Stimulated activated CD8-positive, alpha-beta memory T cell treated with anti-CD3 and anti-CD28 coated beads, Interleukin-12 subunit alpha, Interleukin-12 subunit beta, amount 100 ng/mL, for 24 hours (primary cell): ENCODE measurements at regions not wholly inside any gene's neighbourhood (a gene's known extent, or its start where the extent isn't known, plus 50 kb on each side); places are given as distances from the start of the nearest gene placed in this dataset.
A peak's percentile ranks its signal among the peaks of the same experiment; 100 is the strongest.

Experiments
- DNase-seq: peaks from one replicate; pipeline ENCODE4 v3.0.0-alpha.2; 2020; ENCODE audit errors: extremely low read depth

DNA sequence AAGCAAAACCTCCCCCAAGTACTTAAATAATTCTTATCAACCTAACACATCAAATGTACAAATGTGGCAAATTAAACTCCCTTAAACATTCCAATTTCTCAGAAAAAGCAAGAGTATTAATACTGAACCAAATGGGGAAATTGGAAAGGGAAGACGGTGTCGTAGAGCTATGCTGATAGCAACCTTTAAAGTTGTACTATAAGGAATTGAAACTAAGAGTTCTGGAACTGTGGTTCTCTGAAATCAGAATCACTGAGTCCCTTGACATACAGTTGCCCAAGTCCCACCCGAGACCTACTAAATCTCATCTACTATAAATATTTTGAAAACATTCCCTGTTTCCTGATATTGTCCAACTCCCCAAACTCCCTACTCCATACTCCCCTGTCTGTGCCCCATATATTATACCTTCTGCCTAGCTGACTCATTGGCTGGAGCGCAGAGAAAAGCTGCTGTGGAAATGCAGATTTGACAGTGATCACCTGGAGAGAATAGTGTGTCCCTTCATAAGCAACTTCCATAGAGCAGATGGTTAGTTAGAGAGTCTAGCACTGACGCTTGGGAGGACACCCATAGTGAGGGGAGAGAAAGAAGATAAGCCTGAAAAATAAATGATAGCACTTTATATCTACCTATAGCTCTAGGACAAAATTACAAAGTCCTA is 51.4 kb upstream of the ITM2B start:
- DNase-seq = no peak

DNA sequence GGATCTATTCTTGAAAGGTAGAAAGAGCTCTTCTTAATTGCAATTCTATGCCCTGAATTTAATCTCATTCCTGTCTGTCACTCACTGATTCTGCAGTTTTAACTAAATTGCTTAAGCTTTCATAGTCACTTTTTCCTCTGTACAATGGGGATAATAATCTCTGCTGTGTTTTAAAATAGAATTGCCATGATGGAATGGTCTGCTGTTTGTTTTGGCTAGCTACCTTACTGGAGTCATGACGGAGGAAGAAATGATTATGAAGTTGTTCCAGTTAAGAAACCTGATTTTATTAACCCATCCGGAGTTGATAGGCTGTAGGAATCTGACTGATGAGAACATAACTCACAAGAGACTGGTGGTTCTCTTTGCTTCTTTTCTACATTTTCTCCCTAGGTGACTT is 54.9 kb upstream of the ITM2B start:
- no peak for DNase-seq

DNA sequence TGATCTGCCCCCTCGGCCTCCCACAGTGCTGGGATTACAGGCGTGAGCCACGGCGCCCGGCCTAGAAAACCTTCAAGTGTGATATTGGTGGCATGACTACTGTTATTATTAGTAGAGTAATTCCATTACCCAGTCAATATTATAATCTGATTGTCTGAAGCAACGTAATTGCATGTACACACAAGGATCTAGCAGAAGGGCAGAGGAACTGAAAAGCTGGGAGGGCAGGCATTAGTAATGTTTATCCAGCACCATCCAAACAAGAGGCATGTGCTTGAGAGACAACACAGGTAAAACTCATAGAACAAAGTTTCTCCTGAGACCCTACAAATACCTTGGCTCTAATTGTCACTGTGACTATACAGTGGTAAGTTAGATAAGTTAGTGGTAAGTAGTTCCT is 56.2 kb upstream of the ITM2B start:
- no peak for DNase-seq

GRCh38 chr13:48175185-48175584 is 57.8 kb upstream of the ITM2B start:
- no peak for DNase-seq

DNA sequence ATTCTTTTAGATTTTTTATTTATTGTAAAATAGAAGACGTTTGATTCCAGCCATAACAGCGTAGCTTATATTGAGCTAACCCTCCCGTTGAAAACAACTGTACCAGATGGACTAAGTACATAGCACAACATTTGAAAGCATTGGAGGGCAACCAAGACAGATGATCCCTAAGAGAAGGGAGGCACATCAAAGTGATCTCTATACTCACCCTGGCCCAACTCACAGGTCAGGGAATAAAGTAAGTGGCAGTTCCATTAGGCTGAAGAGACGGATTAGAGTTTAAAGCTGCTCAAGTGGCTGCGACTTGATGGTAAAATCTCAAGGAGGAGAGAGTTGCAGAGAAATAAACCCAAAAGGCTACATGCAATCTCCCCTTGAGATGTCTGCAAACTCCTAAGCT is 65.1 kb upstream of the ITM2B start:
- DNase-seq = no peak

DNA sequence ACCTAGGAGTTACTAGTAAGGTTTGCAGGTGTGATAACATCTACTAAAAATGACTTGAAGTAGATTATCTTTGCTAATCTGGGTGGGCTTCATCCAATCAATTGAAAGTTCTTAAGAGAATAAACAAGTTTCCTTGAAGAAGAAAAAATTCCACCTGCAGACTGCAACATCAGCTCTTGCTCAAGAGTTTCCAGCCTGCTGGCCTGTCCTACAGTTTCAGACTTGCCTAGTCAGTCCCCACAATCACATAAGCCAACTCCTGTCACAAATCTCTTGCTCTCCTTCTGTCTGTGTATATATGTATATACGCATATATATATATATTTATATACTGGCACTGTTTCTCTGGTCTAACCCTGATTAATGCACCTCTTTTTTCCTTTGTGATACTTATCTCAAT is 67.3 kb upstream of the ITM2B start:
- DNase-seq = no peak

DNA sequence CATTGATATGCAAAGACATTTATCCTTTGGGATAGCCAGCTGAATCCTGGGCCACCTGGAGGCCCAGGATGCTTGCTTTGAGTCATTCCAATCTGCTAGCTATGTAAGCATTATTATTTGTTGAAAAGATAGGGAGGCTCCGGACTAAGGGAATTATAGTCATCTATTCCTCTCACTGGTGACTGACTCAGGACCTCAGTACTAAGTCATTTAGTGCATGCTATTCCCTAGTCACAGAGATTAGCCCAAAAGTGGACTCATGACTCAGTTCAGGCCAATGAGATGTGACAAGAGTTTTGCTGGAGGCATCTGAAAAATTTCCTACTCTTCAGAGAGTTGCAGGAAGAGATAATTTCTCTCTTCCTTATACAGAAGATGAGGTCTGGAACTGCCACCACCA is 67.9 kb upstream of the ITM2B start:
- no peak for DNase-seq

GRCh38 chr13:48163061-48163460 is 68.2 kb upstream of the MED4 start:
- no peak for DNase-seq

DNA sequence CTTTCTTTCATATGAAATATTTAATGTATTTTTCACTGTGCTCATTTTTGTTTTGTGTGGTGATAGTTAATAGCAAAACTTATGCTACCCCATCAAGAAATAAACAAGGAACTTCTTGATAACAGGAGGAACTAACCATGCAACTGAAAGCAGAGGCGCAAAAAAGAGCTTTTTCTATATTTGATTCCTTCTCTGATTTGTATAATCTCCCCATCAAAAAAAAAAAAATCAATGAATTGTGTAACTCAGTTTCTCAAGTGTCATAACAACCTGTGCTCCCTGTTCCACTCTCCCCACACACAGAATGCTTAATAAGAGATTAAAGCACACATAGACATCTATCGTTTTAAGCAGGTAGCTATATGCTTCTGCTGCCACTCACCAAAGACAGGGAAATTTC is 67.3 kb upstream of the MED4 start:
- DNase-seq = no peak

GRCh38 chr13:48161530-48162179 is 66.8 kb upstream of the MED4 start:
- no peak for DNase-seq

DNA sequence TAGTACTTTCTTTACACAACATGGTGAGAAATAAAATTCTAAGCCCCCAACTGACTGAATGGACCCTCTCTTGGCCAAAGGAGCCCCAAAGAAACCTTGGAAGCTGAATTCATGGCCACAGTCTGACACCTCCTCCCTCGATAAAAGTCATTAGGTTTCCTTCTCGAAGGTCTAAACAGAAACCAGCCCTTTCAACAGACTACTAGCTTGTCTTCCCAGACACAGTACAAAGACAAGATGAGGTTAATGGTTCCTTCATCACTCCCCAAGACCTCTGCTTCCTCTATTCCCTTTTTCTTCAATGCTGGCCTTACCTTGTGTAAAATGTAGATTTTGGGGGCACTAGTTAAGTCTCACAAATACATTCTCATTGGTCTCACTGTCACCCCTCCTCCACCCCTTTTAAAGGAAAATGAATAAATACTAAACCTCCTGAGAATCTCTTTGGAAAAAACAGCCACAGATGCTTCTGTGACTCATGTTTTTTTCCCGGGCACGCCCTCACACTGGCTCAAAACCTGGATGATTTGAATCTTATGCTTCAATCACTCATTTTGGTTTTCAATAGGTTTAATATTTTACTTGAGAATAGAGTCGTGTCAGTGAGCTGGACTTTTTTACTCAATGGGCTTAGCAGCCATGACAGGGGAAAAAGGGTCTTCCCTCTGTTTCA is 65.8 kb upstream of the MED4 start:
- DNase-seq = no peak

DNA sequence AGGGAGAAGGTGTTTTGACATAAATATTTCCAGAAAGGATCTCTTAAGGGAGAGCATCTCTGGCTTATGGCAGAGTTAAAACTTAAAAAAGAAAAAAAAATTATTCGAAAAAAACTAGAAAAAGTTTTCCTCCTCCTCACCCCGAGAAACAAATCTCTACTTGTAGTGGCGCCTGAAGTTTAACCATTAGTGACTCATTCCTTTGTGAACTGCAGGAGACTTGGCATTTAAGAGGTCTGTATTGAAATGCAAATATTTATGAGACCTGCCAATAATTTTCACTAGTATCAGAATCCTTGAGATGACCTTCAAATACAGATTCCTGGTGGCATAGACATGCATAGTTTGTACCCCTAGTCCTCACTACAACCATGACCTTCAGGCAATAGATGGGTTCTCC is 64.9 kb upstream of the MED4 start:
- no peak for DNase-seq

DNA sequence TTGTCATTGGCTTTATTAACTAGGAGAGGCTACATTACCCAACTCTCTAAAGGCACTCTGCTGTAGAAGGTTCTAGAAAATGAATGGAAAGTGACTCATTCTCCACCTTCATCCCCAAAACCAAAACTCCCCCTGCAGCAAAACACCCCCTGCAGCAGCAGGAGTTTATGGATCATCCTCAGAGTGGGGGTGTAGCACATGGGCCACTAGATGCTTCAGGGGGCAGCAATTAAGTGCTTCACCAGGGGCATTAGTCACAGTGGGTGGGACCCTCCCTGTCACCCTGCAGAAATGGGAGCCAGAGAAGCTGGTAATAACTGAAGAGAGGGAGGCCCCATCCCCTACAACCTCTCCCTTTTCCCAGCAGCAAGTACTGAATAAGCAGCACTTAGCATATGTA is 64.5 kb upstream of the MED4 start:
- DNase-seq = no peak

GRCh38 chr13:48158915-48159314 is 64.0 kb upstream of the MED4 start:
- DNase-seq = no peak

GRCh38 chr13:48158290-48158689 is 63.4 kb upstream of the MED4 start:
- DNase-seq = no peak

DNA sequence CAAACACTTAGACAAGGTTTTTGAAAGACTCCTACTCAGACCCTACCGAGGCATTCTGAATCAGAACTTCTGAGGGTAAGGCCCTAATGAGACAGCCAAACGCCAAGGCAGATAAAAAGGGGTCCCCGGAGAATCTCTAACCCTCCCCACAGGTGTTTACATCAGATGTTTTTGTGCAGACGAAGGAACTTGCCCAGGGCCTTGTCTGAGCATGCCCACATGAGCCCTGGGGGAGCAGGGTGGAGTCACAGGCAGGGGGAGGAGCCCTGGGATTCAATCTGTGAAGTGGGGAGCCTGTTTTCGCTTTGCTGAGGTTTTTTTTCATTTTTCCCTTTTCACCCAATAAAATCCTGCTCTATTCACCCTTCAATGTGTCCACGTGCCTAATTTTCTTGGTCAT is 61.6 kb upstream of the MED4 start:
- DNase-seq = peak; percentile 21

GRCh38 chr13:48155848-48156247 is 60.9 kb upstream of the MED4 start:
- no peak for DNase-seq

GRCh38 chr13:48154671-48155070 is 59.8 kb upstream of the MED4 start:
- no peak for DNase-seq

- no peak for DNase-seq
Measured at GRCh38 chr13:48153186-48153585, 58.3 kb upstream of the MED4 start.

GRCh38 chr13:48151363-48152161 is 56.7 kb upstream of the MED4 start:
- DNase-seq = no peak

GRCh38 chr13:48148454-48148853 is 53.5 kb upstream of the MED4 start:
- no peak for DNase-seq

- no peak for DNase-seq
Measured at GRCh38 chr13:48146636-48147035, 51.7 kb upstream of the MED4 start.

DNA sequence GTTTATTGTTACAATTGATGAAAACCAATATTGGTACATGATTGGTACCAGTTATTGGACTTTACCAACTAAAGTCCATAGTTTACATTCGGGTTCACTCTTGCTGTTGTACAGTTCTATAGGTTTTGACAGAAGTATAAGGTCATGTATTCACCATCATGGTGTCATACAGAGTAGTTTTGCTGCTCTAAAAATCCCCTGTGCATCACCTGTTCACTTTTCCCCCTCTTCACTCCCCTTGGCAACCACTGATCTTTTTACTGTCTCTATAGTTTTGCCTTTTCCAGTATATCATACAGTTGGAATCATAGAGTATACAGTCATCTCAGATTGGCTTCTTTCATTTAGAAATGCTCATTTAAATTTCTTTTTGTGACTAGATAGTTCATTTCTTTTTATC is 51.2 kb upstream of the MED4 start:
- DNase-seq = no peak
